ENCODE measurements at regions not wholly inside any gene's neighbourhood (a gene's known extent, or its start where the extent isn't known, plus 50 kb on each side); places are given as distances from the start of the nearest gene placed in this dataset.

- no peak for DNase-seq
Observed at GRCh38 chr6:146865756-146866379, 267.1 kb downstream of the ADGB start.

- DNase-seq: no peak
Observed at GRCh38 chr6:146866731-146867414, 268.1 kb downstream of the ADGB start.

GRCh38 chr6:146868671-146869209 lies 270.0 kb downstream of the ADGB start:
- DNase-seq: no peak

GRCh38 chr6:146870760-146871159 lies 272.0 kb downstream of the ADGB start:
- DNase-seq: no peak

GRCh38 chr6:146871611-146872425 lies 273.0 kb downstream of the ADGB start:
- no peak for DNase-seq

GRCh38 chr6:146872426-146872785 lies 273.6 kb downstream of the ADGB start:
- DNase-seq: no peak

GRCh38 chr6:146874278-146875018 lies 275.7 kb downstream of the ADGB start:
- no peak for DNase-seq

GRCh38 chr6:146875927-146876270 lies 277.1 kb downstream of the ADGB start:
- no peak for DNase-seq

GRCh38 chr6:146876271-146877151 lies 277.7 kb downstream of the ADGB start:
- no peak for DNase-seq

- DNase-seq: no peak
Observed at GRCh38 chr6:146878168-146878951, 279.6 kb downstream of the ADGB start.

GRCh38 chr6:146878952-146879340 lies 280.2 kb downstream of the ADGB start:
- DNase-seq: no peak

GRCh38 chr6:146879406-146880117 lies 280.8 kb downstream of the ADGB start:
- no peak for DNase-seq

- DNase-seq: no peak
Observed at GRCh38 chr6:146881228-146882181, 282.7 kb downstream of the ADGB start.

- DNase-seq: no peak
Observed at GRCh38 chr6:146883640-146884531, 285.1 kb downstream of the ADGB start.

- DNase-seq: no peak
Observed at GRCh38 chr6:146884728-146885127, 286.0 kb downstream of the ADGB start.

GRCh38 chr6:146885708-146886457 lies 287.1 kb downstream of the ADGB start:
- no peak for DNase-seq

All from CD4-positive, alpha-beta T cell treated with Interleukin-4 for 4 hours (primary cell).